ENCODE measurements at regions not wholly inside any gene's neighbourhood (a gene's known extent, or its start where the extent isn't known, plus 50 kb on each side); places are given as distances from the start of the nearest gene placed in this dataset.

- DNase-seq: no peak
Measured at GRCh38 chr3:59443618-59444293, 393.9 kb upstream of the CFAP20DC start.

DNA sequence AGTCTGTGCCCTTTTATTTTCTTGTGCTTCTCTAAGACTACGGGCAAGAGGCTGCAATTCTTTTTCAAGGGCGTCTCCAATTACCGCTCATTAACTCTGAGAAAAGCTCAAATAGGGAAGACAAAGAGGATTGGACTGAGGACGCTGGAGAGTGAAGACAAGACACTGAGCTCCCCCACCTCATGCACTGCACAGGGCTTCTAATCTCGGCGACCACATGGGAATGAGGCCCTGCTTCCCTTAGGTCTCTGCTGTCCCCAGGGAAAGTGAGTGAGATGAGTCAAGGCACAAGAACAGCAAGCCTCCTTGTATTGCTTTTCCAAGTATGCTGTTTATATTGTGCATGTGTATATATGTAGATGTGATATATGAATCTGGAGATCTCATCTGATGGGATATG, 392.2 kb upstream of the CFAP20DC start:
- DNase-seq: no peak

DNA sequence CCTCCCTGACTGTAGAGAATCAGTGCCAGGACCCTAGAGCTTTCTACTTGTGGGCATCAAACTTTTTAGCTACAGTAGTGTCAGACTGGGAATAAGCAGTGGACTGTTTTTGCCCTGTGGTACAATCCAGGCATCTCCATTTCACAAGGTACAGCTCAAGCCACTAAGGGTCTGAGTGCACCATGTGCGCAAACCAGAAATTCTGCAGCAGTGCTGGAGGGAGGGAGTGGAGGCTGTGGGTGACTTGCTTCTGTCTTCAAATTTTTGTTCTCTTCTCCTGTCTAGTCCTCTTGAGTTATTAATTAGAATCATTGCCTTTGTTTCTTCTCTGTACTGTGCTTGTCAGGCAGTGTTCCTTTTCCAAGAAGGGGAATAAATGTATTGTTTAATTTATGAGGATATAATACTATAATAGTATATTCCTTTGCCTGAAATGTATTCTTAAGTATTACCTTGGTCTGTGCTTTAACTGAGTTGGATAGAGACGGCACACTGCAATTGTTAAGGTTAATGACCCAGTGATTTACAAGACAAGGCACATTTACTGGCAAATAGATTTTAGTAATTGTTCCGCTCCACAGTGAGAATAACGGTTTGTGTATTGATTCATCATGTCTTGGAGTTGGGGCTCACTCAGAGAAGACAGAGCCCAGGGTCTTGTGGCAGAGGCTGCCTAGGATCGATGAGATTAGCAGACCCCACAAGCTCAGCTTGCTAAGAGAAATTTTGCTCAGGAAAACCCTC, 390.6 kb upstream of the CFAP20DC start:
- DNase-seq: no peak

DNA sequence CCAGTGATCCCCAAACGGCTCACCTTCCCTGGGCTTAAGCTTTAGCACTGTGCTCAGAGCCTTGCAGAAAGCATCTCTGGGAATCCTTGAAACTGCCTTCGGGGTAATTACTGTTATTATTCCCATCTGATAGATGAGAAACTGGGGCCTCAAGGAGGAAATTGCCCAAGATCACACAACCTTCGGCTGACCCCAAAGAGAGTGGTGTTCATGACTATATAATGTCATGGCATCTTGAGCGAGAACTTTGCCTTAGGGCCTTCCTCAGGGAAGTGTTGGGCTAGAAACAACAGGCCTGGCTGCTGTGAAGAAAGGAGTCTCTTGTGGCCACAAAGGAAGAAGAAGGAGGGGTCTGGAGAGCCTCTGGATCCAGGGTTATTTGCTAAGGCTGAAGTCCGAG, 388.7 kb upstream of the CFAP20DC start:
- DNase-seq: no peak

GRCh38 chr3:59436164-59436958, 386.5 kb upstream of the CFAP20DC start:
- DNase-seq: no peak

DNA sequence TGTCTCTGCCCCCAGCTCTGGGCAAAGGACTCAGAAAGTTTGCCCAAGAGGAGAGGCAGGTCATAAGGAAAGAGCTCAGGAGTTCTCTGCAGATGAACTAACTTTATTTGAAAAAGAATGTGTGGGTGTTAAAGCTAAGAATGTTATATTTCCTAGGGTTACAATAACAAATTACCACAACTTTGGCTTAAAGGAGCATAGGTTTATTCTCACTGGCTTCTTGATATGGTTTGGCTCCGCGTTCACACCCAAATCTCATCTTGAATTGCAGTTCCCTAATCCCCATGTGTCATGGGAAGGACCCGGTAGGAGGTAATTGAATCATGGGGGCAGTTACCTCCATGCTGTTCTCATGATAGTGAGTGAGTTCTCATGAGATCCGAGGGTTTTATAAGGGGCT, 383.7 kb upstream of the CFAP20DC start:
- DNase-seq: no peak

- no peak for DNase-seq
Measured at GRCh38 chr3:59432665-59433064, 382.8 kb upstream of the CFAP20DC start.

DNA sequence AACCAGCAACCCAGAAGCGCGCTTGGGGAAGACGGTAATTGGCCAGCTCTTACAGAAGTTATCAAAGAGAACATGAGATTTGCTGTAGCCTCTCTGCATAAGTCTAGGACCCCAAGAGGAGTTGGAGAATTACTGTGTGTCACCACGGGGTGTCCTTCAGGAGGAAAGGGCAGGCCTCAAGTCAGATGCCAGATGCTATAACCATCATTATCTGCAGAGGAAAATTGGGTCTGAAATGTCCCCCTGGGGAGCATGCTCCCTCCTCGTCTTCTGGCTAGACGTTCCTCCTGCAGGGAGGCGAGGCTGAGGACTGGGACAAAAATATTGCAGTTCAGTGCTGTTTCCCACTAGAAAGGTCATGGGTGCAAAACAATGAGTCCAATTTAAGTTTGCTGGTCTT, 380.5 kb upstream of the CFAP20DC start:
- no peak for DNase-seq

- DNase-seq: no peak
Measured at GRCh38 chr3:59429198-59429597, 379.4 kb upstream of the CFAP20DC start.

GRCh38 chr3:59426821-59427565, 377.2 kb upstream of the CFAP20DC start:
- peak; percentile 65 for DNase-seq

GRCh38 chr3:59425942-59426341, 376.1 kb upstream of the CFAP20DC start:
- no peak for DNase-seq

DNA sequence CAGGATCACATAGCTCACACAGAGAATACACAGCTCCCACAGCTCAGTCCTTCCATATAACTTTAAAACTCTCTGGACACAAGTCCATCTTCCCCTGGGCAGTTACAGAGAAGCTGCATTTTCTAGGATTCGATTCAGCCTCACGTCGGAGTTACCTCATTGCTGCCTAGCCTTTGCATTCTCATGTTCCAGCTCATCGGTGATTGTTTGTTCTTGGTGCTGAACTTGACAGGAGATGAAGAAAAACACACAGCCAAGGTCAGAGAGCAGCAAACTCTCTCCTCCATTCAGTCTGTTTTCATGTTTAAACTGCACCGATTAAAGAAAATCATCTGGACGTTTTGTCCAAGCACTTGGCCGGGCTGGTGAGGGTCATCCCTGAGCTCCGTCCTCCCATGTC, 375.5 kb upstream of the CFAP20DC start:
- DNase-seq: no peak

DNA sequence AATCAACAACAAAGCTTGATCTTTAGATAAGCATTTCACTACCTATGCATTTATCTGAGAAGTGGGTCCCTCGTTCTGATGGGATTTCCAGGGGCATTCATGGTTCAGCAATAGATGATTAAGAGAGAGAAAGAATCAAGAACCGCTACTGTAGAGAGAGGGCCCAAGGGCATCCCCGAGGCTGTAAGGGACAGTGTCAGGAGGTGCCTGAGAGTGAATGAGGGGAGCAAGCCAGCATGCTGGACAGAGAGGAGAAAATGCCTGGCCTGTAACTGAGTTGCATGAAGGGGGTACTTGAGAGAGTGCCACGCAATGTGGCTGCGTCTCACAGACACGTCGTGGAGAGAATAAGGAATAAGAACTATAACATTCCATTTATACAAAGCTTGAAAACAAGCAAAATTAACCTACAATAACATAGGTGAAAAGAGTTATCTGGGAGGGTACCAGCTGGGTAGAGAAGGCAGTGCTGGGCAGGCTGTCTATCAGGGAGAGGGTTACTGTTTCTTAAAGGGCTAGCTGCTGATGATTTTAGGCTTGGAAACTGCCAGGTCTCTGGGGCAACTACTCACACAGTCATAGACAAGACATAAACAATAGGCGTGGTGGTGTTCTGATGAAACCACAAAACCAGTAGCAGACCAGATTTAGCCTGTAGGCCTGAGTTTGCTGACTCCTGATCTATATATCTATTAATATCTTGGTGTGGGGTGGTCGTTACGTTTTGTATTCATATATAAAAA, 374.6 kb upstream of the CFAP20DC start:
- DNase-seq: no peak

- no peak for DNase-seq
Measured at GRCh38 chr3:59423707-59424106, 373.9 kb upstream of the CFAP20DC start.

GRCh38 chr3:59422312-59422711, 372.5 kb upstream of the CFAP20DC start:
- no peak for DNase-seq

DNA sequence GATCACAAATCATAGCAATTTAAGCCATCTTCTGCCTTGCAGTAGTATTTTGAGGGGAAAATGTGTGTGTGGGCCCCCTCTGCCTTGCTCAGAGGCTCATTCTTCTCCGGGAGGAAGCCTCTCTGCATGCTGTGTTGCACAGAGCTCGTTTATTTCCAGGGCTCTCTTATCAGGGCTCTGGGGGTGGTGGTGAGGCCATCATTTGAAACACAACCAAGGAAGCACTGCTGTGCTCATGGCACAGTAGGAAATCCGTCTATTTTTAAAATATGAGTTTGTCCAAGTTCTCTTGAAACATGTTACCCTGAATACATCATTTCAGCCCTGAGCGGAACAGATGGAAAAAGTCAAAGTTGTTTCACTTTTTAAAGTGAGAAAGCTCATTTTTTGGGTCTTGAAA, 369.0 kb upstream of the CFAP20DC start:
- DNase-seq: no peak

DNA sequence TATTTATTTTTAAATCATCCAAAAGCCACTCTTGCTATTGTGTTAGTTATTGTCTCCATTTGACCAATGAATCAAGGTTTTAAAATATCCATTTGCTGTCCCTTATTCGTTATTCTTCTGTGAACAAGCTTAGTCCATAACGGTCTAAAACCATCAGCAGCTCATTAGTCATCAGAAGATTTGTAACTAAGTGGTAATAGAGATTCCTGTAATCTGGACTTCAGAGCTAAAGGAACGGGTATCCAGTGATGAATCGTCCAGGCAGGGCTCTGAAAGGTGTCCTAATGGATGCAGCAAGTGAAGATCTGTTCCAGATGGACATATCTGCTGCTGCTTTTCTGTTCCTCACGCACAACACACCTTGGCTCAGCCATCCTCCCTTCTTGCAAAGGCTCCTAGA, 362.7 kb upstream of the CFAP20DC start:
- no peak for DNase-seq

DNA sequence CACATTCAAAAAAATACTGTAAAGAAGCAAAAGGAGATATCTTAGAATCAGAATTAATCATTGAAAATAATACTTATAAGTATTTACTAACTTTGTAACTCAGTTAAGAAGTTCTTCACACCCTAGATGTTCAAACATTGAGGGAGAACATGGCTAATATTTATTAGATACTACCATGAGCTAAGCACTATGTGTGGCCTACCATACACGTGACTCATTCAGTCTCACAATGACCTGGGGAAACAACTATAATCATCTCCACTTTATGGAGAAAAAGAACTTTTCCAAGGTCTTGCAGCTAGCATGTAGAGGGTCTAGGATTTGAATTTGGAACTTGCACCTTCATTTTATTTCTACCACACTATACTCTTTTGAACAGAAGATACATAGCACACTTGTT, 361.9 kb upstream of the CFAP20DC start:
- no peak for DNase-seq

- no peak for DNase-seq
Measured at GRCh38 chr3:59411186-59411585, 361.4 kb upstream of the CFAP20DC start.

- no peak for DNase-seq
Measured at GRCh38 chr3:59408047-59408624, 358.3 kb upstream of the CFAP20DC start.

DNA sequence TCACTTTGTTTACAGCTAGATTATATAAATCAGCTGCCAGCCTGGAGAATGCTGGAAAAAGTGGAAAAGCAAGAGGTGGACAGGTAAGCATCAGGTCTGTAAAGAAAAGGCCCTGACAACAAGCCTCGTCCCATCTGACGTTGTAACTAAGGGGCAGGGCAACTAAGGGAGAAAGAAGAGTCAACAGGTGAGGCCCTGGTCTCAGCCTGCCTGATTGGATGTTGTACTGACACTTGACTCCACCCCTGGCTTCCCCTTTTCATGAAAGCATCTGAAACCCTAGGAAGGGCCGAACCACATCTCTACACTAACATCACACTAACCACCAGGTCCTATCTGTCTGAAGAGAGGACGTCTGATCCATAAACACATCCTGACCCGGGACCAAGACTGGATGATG, 357.6 kb upstream of the CFAP20DC start:
- no peak for DNase-seq

- no peak for DNase-seq
Measured at GRCh38 chr3:59406943-59407342, 357.1 kb upstream of the CFAP20DC start.
